GM18507 (cell line): ENCODE measurements at regions not wholly inside any gene's neighbourhood (a gene's known extent, or its start where the extent isn't known, plus 50 kb on each side); places are given as distances from the start of the nearest gene placed in this dataset.
"Not testable (repeated sequence)": the region's sequence is repeated elsewhere in the genome, so short reads cannot be mapped to it uniquely, and the experiment has no call there.

Experiments used
- DNase-seq: peaks from one replicate; pipeline ENCODE4 v3.0.0; 2011; ENCODE audit warnings: low read depth; ENCODE audit not compliant: insufficient read length; ENCODE audit errors: extremely low spot score
- FAIRE-seq: peaks from 2 replicates; lab custom pipeline; 2011; peaks lifted over from hg19 to GRCh38; lab: Jason Lieb, UNC

DNA sequence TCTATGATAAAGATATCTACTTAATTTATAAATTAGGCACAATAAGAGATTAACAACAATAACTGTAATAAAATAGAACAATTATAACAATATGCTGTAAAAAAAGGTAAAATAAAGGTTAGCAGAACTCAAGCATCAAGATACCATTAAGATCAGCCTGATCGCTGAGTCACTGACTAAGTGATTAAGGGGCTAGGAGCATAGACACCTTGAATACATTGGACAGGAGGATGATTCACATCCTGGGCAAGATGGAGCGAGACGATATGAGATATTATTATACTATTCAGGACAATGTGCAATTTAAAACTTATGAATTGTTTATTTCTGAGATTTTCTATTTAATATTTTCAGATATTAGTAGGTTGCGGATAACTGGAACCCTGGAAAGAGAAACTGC lies 1277.8 kb upstream of the ZEB2 start:
- no peak for DNase-seq
- no peak for FAIRE-seq

DNA sequence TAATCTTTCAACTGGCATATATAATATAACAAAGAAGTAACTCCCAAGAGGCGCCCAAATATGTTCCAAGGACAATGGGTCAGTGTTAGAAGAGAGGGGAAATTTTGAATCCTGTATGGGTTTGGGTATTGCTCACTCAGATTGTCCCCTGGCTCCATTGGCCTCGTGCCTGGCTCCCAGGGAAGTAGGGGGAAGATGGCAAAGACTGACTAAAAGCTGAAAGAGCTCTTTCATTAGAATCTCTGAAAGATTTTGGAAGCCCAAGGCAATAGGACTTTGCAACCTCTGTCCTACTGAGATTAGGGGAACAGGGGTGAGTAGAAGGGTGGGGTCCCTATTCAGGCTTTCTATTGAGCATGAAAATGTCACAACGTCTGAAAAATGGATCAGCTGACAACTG lies 1272.8 kb upstream of the ZEB2 start:
- no peak for DNase-seq
- FAIRE-seq: no peak

DNA sequence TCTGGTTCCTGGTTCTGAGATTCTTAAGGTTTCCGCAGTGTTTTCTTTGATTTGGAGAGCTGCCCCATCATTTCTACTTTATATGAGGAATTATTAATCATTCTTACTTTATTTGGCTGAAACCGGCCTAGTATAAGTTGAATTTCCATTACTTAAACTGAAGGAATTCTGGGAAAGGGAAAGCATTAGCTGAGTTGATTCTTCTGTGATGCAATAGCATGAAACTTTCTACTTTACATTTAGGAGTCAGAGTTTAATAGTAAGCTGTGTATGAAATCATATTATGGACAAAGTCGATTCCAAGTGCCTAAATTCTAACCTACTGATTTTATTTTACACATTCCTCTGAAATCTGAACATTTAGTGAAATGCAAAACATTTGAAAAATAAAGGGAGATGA lies 1269.7 kb upstream of the ZEB2 start:
- FAIRE-seq: no peak
- DNase-seq: no peak

DNA sequence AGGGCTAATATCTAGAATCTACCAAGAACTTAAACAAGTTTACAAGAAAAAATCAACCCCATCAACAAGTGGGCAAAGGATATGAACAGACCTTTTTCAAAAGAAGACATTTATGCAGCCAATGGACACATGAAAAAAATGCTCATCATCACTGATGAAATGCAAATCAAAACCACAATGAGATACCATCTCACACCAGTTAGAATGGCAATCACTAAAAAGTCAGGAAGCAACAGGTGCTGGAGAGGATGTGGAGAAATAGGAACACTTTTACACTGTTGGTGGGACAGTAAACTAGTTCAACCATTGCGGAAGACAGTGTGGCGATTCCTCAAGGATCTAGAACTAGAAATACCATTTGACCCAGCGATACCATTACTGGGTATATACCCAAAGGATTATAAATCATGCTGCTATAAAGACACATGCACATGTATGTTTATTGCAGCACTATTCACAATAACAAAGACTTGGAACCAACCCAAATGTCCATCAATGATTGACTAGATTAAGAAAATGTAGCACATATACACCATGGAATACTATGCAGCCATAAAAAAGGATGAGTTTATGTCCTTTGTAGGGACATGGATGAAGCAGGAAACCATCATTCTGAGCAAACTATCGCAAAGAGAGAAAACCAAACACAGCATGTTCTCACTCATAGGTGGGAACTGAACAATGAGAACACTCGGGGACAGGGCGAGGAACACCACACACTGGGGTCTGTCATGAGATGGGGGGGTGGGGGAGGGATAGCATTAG lies 1267.9 kb upstream of the ZEB2 start:
- not testable (repeated sequence) for DNase-seq, FAIRE-seq

DNA sequence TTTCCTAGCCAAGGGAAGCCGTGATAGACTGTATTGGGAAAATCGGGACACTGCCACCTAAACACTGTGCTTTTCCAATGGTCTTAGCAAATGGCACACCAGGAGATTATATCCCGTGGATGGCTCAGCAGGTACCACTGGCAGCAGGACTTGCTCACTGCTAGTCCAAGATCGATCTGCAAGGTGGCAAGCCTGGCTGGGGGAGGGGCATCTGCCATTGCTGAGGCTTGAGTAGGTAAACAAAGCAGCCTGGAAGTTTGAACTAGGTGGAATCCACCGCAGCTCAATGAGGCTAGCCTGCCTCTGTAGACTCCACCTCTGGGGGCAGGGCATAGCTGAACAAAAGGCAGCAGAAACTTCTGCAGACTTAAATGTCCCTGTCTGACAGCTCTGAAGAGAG lies 1262.7 kb upstream of the ZEB2 start:
- not testable (repeated sequence) for DNase-seq, FAIRE-seq

DNA sequence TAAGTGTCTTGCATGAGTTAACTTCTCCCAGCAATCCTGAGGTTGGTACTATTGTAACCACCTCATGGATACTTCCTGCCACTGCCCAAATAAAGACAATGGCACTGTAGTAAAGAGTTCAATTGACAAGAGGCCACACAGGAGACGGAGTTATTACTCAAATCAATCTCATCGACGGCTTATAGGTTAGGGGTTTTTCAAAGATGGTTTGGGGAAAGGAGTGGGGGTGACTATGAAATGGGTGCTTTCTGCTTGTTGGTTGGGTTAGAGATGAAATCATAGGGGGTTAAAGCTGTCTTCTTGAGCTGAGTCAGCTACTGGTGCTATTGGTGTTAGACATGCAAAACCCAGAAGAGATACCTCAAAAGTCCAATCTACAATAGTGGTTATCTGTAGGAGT lies 1258.0 kb upstream of the ZEB2 start:
- FAIRE-seq (no peak), DNase-seq (no peak)

DNA sequence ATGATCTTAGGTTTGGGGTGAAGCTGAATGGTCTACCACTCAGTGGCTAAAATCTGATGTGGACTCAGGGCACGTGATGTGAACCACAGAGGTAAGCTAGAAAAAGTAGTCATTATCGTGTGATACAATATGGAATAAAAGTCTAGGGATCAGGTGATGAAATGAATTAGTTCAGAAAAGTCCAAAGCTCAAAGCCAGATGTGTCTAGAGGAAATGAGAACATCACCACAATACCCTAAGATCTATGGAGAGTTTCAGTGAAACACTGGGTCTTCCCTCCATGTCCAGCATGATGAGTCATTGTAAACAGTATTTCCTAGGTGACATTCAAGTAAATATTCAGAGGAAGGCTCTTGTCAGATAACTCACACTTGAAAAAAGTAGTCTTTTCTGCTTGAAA lies 1257.4 kb upstream of the ZEB2 start:
- DNase-seq (no peak), FAIRE-seq (no peak)

DNA sequence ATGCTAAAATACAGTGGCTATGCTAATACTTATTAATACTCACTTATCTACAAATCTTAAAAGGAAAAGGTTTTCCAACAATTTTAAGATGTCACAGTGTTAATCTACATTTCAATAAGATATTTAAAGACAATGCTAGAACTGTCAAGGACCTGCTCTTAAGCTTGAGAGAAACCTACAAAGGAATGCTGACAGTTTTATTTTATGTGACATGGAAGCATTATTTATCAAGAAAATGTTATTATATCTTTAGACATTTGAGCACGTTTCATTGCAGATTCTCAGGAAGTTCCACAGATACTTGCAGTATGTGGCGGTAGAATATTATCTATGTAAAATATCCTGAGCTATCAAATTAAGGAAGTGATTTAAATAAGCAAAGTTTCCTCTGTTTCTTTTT lies 1255.7 kb upstream of the ZEB2 start:
- DNase-seq: no peak
- FAIRE-seq: no peak

DNA sequence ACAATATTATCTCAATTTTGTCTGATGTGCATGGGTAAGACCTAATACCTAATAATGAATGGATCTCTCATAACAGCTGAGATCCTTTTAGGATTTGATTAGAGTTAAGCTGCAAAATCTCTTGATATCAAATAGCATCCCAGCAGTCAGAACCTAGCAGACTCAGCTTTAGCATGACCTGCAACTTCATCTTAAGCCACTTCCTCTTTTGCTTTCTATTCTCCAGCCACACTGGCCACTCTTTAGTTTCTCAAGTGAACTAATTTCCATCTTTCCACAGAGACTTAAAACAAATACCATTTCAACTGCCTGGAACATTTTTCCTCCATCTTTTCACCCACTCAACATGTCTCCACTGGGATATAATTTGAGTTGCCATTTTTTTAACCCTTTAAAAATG lies 1251.6 kb upstream of the ZEB2 start:
- FAIRE-seq (peak; percentile 75), DNase-seq (no peak)

DNA sequence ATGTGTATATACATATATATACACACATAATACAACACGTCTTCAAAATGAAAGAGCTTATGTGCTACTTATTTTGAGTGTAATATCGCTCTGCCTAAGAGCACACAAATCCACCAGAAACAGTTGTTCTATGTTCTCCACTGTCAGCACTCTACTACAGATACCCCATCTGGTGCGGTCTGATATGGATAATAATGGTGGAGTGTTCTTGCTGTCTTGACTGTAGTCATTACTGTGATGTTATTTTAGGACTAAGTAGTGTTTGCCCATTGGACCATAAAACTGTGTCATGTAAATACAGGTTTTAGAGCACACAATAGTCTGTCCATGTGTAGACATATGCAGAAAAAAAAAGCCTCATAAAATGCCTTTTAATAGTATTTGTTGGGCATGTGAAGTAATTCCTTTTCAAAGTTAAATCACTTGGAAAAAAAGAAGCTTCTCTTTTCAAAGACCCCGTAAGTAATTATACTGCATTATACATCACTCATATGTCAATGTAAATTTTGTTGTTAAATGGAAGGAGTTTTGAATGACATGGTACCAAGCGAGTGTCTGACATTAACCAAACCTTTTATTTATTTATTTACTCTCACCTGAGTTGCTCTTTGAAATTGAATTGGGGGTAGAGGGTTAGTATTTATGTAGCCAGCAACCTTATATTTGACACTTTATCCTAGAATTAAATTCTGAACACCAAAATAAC lies 1249.2 kb upstream of the ZEB2 start:
- DNase-seq: no peak
- FAIRE-seq: no peak

DNA sequence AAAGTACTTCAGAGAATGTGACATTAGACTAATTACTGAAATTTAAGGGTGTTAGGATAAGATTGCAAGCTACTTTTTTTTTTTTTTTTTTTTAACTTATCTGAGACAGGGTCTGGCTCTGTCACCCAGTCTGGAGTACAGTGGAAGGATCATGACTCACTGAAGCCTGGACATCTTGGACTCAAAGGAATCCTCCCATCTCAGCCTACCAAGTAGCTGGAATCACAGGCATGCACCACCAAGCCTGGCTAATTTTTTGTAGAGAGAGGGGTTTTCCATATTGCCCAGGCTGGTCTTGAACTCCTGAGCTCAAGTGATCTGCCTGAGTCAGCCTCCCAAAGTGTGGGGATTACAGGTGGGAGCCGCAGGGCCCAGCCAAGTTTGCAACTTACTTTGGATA lies 1246.0 kb upstream of the ZEB2 start:
- FAIRE-seq (no peak), DNase-seq (no peak)

DNA sequence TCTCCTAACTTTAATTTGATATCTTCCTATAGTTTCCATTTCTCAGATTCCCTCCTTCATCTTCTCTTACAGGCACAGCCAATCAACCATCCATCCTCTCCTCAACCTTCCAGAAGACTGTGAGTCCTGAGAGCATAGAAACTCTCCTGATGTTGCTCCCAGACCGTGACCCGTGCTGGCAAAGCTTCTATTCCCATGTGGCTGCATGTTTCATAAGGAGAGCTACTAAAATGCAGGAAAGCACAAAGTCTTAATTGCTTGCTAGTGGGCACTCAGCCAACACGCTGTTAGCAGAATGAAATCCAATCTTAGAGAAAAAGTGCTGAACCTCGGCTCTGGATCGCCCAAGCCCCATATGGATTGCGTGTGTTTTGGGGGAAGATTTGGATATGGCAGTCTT lies 1244.7 kb upstream of the ZEB2 start:
- no peak for DNase-seq
- no peak for FAIRE-seq

DNA sequence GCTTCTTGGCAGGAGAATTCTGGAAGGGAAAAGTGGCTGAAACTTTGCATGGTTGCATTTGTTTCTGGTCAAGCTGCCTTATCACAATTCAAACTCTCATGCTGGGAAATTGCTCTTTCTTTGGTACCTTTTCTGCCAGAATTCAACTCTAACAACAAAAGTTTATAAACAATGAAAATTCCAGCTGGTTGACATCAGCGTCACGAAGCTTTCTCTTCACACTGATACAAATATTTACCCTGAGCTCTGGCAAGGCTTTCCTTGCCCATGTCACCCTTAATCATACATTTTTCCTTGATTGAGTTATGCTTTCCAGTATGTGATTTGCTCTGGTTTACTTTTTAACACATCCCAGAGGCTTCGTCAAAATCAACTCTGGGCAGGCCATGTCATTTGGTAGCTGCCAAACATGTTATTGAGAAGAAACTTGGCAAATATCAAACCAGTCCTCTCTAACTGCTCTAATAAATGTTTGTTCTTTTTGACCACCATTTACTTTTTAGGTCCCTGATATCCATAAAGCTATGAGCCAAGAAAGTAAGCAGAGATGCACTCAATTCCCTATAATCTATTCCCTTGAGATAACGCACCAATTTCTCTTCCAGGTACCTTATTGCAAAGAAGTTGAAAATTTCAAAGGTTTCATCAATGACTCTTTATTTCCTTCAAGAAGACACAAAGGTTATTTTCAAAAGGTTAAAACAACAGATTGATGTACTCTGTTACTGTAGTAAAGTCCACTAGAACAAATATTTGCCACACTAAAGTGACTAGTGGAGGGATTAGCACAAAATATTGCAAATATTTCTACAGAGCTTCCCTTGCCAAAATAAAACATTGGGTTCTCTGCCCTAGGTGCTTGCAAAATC lies 1241.1 kb upstream of the ZEB2 start:
- no peak for DNase-seq

DNA sequence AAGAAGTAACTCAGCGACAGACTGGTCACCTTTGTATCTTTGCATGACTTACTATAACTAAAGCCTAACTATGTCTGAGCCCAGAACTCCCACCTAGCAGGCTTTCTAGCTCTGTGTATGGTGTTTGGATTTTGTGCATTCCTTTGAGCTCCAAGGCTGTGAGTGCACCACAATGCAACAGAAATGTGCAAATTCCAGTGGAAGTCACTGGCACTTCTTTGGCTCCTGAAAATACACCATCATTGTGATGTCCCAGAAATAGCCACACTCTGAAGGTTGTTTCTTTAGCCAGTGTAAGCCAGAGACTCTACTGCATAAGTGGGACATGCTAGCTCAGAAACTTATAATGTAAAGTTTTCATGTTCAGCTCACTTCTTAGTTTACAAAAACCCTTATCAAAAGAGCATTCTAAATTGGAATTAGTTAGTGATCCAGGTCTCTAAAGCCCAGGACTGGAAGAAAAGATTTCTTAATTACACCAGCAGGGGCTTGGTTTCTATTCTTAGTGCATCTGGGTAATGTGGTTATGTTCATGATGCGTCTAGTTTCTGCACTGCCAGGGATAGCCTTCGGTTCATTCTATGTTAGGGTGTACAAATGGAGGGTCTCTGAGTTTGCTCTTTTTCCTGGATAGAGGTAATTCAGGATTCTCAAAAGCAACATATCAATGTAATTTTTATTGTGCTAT lies 1239.5 kb upstream of the ZEB2 start:
- FAIRE-seq: no peak

More for the DNA sequence above, 1241.1 kb upstream of the ZEB2 start:
- no peak for FAIRE-seq

DNA sequence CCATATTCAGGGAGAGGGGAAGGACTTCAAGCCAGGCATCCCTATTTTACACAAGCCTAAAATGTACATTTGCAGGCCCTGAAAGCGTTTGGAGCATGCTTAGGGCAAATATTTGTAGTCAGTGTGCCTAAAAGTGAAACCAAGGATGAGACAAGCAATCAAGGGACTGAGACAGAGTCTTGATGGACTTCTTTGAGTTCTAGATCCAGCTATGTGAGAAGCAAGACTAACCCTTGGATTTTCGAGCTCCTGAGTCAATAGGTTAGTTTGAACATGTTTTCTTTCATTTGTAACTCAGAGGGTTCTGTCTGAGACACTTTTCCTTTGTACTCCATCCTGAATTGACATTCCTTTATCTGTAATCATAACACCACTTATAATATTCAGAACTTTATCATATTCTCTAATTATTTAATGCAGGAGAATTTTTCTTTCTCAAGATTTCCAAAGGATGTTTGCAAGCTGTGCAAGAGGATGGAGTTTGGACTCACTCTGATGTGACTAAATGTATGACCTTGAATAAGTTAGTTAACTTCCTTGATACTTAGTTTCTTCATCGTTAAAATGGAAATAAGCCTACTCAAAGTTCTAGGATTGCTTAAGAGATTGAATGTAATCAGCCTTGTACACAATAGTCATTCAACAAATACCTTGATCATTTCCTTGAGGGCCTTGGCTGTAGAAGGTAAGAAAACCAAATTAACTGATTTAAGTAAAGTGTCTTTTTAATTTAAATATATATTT lies 1237.8 kb upstream of the ZEB2 start:
- FAIRE-seq (no peak), DNase-seq (no peak)

More for the DNA sequence above, 1239.5 kb upstream of the ZEB2 start:
- DNase-seq: no peak

DNA sequence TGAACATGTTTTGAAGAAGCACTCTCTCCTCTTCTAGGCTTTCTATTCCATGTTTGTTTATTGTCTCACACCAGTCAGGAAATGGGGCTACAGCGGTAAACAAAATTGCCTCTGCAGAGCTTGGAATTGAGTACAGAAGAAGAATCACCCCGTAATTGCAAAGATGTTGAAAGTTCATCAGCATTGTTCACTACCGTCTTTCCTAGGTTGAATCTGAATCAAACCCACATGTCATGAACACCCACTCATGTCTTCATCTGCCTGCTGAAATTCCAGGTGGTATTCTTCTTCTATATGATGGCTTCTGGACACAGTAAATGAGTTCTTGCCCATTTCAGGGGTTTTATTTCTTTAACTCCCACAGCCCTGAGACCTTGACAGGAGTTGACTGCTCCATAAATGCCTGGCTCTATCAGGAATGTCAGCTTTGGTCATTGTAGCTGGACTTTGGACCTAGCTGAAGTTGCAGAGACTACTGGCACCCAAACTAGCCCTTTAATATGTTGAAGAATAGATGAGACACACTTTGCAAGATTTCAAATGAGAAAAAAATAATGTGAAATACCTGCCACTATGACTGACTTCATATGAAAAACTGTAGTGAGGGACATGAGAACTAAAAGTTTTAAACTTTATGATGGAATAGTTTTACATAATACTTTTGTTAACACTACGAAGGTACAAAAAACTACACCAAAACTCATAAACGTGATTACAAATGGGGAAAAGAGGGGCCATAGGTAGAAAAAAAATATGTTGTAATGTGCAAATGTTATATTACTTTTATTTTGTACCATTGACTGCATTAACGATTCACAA lies 1235.3 kb upstream of the ZEB2 start:
- DNase-seq (no peak), FAIRE-seq (no peak)

DNA sequence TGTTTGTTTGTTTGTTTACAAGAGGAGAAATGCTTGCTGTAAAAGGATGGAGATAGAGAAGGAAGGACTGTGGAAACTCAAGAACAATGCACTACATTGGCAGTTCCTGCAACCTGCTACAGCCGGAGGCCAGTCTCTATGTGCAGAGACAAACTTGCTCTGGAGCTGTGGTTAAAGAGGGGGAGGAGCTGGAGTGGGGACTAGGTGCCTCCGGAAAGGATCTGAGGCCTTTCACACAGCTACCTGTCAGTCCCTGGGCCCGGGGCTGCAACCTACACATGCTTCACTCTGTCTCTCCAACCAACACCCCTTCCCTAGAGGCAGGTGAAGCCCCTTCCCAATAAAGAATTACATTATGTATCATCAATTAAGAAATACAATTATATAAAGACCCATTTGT lies 1234.0 kb upstream of the ZEB2 start:
- DNase-seq: no peak
- no peak for FAIRE-seq

DNA sequence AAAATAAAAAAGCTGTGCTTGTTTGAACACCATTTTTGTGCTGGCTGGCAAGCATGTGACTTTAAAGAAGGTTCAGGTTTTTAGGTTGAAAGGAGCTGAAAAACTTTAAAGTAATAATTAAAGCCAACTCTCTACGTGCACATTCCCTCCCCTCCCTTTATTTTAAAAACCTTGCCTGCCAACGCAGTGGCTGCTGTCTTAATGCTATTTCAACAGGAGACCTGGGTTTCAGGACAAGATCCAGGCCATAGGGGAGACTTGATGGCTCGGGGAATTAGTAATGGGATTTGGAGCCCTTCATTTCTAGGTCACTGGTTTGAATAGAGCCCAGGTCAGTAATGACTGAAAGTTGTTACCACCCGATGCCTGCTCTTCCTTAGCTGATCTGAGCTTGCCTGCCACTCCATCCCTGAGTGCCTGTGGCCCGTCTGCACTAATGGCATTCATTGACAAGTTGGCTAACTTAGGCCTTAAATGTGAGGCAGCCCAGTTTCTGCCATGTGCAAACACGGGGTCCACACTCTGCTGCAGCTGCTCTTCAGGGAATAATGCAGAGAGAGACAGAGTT lies 1233.2 kb upstream of the ZEB2 start:
- FAIRE-seq (no peak), DNase-seq (no peak)
